GM19238 (cell line): ENCODE measurements at regions not wholly inside any gene's neighbourhood (a gene's known extent, or its start where the extent isn't known, plus 50 kb on each side); places are given as distances from the start of the nearest gene placed in this dataset.

ENCODE experiments used
- DNase-seq: peaks from one replicate; pipeline ENCODE4 v3.0.0; 2011; ENCODE audit warnings: low spot score; ENCODE audit not compliant: insufficient read length

DNA sequence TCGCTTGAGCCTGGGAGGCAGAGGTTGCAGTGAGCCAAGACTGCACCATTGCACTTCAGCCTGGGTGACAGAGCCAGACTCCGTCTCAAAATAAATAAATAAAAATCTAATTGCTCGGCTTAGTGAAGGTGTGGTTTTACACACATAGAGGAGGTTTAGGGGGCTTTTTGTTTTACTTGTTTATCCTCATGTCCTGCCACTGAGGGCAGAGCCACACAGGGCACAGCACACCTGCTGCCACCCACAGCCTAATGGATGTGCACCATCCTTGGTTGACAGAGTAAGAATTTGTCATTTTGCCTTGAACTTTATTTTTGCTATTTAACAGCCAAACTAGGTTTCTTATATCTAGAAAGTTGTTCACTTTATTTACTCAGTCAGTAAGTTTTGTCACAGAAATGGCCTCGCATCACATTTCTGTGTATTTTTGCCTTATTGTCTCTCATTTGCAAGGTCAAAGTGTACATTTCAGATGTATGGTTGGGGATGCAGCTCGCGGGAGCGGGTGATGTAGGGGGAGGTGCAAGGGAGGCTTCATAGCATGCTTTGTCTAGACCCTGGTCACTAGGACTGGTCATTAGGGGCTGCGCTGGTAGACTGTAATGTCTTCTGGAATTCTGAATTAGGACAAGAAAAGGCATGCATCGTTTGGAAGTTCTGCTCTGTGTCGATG is 67.8 kb upstream of the NAA20 start:
- no peak for DNase-seq

DNA sequence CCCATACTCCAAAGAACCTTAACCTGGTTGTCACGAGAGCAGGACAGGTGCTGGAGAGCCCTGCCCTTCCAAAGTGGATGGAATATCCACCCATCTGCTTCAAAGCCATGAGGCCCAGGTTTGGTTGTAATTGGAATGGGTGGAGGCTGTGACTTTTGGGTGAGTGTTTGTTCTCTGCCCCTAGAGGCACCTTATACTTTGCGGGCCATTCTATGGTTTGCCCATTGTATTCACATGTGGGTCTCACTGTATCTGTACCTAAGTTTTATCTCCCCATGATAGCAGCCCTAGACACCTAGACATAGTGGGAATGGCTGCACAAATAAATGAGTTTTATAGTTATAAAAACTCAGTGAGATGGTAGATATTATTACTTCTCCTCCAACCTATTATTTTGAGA is 67.1 kb upstream of the NAA20 start:
- no peak for DNase-seq

DNA sequence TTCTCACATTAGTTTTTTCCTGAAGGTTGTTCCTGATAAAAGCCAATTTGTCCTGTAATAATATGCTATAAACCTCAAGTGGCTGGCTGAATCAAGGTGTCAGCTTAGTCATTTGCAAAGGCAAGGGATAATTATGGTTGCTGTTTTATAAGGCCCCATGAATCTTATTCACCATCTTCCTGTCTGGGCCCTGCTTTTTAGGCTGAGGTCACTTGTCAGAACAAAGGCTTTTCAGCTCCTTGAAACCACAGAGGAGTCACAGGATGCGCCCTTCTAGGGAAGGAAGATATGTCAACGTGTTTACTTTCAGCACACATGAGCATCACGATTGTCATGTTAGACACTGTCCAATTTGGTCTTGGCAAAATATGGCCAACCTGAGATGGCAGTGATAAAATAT is 64.8 kb upstream of the NAA20 start:
- no peak for DNase-seq

DNA sequence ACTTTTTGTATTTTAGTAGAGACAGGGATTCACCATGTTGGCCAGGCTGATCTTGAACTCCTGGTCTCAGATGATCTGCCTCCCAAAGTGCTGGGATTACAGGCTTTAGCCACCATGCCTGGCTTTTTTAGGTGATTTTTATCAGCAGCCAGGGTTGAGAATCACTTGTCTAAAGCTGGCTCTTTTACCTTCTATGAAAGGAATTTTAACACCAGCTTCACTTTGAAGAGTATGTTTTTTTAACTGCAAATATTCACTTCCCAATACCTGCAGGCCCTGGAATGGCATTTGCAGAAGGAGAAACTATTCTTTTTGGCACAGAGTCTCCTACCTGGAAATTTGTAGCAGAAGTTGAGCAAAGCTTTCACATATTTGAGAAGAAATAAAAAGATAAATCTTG is 63.6 kb upstream of the NAA20 start:
- DNase-seq = no peak

DNA sequence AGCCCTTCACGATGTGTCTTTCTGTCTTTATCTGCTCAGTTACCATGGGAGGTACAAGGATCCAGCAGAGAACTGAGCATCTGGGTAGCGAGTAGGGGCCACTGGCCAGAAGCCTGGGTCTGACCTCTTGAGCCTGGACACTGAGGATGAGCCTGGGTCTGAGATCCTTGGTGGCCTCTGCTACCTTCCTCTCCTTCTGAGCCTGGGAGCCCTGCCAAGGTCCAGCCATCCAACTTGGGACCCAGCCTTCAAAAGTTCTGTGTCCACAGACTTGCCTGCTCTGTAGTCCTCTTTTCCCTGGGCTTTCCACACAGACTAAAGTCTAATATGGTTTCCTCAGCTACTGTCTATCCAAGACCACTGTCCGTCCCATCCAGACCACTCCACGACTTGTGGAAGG is 60.2 kb upstream of the NAA20 start:
- DNase-seq = no peak

DNA sequence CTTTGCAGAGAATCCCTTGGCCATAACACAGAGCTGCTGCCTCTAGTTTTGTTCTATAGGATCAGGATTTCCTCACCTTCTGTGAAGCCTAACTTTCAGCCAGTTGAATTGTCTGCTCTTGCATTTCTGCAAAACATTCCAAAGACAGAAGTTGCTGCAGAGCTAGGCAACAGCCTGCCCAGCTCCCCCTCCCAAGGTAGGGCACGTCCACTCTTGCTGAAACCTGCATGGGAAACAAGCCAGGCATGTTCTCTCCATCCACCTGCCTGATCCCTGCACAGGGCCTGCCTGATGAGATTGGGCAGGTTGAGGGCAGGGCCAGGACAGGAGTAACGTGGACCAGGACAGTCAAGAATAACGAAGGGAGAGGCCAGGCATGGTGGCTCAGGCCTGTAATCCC is 58.9 kb upstream of the NAA20 start:
- no peak for DNase-seq

DNA sequence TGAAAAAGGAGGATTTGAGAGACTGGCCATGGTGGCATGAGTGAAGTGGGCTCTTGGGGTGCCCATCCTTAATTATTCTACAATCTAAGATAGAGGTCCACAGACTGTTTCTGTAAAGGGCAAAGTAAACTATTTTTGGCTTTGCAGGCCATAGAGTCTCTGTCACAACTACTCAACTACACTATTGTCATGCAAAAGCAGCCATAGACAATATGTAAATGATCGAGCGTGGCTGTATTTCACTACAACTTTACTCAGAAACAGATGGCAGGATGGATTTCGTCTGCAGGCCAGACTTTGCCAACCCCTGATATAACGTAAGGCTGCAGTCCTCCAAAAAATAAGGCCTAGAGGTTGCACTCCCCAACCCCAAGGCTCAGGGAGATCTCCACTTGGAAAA is 58.2 kb upstream of the NAA20 start:
- no peak for DNase-seq

DNA sequence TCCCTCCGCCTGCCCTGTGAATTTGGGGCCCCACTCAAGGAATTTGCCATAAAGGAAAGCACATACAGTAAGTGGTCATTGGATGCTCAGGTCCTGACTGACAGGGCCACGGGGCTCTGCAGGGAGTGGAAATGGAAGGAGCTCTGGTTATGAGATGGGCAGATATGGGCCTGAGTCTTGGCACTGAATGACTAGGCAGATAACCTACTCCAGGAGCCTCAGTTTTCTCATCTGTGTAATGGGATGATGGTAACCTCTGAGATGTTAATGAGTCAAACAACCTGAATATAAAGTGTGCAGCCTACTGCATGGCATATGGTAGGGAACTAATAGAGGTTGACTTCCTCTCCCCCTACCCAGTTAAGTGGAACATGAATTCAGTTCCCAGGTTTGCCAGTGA is 56.4 kb upstream of the NAA20 start:
- no peak for DNase-seq

DNA sequence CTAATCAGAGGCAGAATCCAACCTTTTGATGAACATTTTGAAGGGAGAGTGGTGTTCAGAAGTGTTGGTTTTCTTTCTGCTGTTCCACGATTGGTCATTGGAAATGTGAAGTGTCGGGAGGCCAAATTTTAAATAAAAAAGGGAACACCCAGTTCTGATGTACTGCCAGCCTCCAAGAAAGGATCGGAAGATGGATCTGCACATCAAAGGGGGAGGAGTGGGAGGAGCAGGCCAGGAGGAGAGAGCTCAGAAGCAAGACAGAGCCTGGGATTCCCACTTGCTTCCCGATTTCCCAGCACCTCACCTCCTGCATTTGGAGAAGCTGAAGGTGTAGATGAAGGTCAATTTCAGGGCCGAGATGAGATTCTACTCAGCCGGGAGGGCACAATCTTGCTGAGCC is 55.9 kb upstream of the NAA20 start:
- no peak for DNase-seq

DNA sequence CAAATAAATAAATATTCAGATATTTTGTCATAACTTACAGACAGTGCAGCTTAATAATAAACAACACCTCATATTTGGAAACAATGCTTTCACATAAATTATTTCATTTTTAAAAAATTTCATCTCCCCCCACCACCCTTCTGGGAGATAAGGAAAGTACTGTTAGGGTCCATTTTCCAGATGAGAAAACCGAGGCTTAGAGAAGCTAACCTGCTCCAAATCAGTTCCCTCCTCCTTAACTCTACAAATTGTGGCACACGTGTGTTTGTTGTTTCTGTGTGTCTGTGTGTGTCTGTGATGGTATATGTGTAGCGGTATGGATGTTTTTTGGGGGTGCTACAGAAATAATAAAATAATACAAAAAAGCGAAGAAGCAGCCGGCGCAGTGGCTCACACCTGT is 54.2 kb upstream of the NAA20 start:
- DNase-seq = no peak

DNA sequence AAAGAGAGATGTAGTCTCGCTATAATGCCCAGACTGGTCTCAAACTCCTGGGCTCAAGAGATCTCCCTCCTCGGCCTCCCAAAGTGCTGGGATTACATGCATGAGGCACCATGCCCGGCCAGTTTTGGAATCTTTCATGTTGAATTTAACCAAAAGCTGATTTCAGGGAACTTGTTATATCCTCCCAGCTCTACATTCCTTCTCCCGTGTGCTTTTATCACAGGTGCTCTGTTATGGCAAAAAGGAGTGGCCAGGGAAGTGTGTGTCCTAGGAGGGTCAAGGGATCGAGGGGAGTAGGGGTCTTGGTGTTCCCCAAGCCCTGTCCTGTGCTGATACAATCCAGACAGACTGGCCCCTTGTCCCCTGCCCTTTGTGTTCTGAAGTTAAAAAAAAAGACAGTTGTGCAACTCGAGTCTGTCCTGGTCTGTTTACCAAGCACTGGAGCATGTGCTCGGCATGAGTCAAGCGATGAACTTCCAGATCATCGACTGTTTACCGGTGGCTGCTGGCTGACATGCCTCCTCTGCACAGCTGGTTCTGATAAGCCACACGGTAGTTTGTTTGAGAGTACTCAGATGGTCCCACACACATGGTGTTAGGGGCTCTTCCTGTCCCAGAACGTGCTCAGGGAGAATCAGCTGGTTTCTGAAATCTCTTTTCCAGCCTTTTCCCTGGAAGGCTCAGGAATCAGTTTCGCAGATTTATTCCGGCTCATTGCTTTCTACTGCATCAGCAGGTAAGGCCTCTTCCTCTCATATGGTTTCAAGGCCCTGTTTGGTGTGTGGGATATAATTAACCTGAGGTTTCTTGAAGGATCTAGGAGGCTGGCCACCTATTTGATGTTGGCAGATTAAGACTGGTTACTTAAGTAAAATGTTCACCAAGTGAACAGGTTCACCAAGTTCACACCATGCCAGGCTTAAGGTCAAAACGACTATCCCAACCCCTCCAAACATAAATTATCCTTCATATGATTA is 52.6 kb upstream of the NAA20 start:
- DNase-seq = no peak

DNA sequence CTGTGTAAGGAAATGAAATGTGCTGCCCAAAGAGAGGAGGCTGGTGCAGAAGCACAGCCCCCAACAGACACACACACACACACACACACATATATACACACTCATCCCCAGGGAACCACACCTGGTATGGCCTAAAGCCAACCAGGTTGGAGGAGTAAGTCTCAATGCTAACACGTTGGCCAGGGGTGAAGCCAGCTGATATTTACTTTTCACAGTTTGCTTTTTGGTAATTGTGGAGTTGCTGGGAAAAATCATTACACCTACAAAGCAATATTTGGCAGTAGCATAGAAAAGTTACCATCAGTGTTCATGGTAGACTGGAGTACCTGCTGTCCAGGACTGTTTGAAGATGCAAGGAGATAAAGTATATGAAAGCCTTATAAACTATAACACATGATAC is 50.3 kb upstream of the NAA20 start:
- DNase-seq = no peak
